ENCODE measurements at regions not wholly inside any gene's neighbourhood (a gene's known extent, or its start where the extent isn't known, plus 50 kb on each side); places are given as distances from the start of the nearest gene placed in this dataset.
A peak's percentile ranks its signal among the peaks of the same experiment; 100 is the strongest.

DNA sequence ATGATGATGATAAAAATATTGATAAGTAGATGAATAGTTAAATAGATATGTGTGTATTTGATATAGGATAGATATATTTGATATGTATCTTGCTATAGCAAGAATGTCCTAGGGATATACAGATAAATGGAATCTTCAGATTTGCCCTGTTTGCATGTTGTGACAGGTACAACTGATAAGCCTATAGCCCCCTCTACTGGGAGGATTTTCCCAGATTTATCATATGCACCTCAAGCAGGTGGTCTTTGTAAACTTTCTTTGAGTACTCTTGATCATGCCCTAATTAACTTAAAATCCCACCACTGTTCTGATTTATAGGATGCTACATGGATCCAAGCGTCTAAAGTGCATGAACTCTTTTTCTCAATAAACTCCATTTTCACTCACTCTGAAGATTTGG lies 1050.7 kb downstream of the SORCS3 start:
- TF ChIP-seq, protein P1, sequence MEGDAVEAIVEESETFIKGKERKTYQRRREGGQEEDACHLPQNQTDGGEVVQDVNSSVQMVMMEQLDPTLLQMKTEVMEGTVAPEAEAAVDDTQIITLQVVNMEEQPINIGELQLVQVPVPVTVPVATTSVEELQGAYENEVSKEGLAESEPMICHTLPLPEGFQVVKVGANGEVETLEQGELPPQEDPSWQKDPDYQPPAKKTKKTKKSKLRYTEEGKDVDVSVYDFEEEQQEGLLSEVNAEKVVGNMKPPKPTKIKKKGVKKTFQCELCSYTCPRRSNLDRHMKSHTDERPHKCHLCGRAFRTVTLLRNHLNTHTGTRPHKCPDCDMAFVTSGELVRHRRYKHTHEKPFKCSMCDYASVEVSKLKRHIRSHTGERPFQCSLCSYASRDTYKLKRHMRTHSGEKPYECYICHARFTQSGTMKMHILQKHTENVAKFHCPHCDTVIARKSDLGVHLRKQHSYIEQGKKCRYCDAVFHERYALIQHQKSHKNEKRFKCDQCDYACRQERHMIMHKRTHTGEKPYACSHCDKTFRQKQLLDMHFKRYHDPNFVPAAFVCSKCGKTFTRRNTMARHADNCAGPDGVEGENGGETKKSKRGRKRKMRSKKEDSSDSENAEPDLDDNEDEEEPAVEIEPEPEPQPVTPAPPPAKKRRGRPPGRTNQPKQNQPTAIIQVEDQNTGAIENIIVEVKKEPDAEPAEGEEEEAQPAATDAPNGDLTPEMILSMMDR (IDR thresholded peaks at IDR 0.05; ENCODE audit: control extremely low read depth in 1 of 3, insufficient read depth in 1 of 3, low read depth in 1 of 3, low read length in 3 of 3), result peak in 2 of 3 experiments; percentile 59 to 71; a peak in 3 of 4 replicates
- no peak for TF ChIP-seq CREB1 (IDR thresholded peaks at IDR 0.05)
- no peak for TF ChIP-seq SIN3A (conservative IDR thresholded peaks at IDR 0.05 in 1 of 2, IDR thresholded peaks at IDR 0.05 in 1 of 2; ENCODE audit: low read depth in 1 of 2, low read length in 2 of 2)
- TF ChIP-seq POLR2AphosphoS5 (IDR thresholded peaks at IDR 0.05; ENCODE audit: low read depth, low read length), result no peak
- TF ChIP-seq CBX5 (IDR thresholded peaks at IDR 0.05; ENCODE audit: low read depth, low read length), result no peak
- TF ChIP-seq GTF2F1 (IDR thresholded peaks at IDR 0.05; ENCODE audit: borderline replicate concordance, low read depth, low read length), result no peak
- TF ChIP-seq SP1 (IDR thresholded peaks at IDR 0.05; ENCODE audit: low read depth, low read length), result no peak
- no peak for TF ChIP-seq GABPA (IDR thresholded peaks at IDR 0.05; ENCODE audit: borderline replicate concordance, insufficient read depth, low read length)
- TF ChIP-seq SUZ12 (IDR thresholded peaks at IDR 0.05; ENCODE audit: low read length), result no peak
- TF ChIP-seq POLR2A (IDR thresholded peaks at IDR 0.05; ENCODE audit: control extremely low read depth in 1 of 2, low read depth in 2 of 2, low read length in 2 of 2), result no peak
- TF ChIP-seq, protein P2, sequence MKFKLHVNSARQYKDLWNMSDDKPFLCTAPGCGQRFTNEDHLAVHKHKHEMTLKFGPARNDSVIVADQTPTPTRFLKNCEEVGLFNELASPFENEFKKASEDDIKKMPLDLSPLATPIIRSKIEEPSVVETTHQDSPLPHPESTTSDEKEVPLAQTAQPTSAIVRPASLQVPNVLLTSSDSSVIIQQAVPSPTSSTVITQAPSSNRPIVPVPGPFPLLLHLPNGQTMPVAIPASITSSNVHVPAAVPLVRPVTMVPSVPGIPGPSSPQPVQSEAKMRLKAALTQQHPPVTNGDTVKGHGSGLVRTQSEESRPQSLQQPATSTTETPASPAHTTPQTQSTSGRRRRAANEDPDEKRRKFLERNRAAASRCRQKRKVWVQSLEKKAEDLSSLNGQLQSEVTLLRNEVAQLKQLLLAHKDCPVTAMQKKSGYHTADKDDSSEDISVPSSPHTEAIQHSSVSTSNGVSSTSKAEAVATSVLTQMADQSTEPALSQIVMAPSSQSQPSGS (IDR thresholded peaks at IDR 0.05; ENCODE audit: low read length), result no peak
